Body of pancreas (tissue), 4 donors: ENCODE measurements at regions not wholly inside any gene's neighbourhood (a gene's known extent, or its start where the extent isn't known, plus 50 kb on each side); places are given as distances from the start of the nearest gene placed in this dataset.
A peak's percentile ranks its signal among the peaks of the same experiment; 100 is the strongest.
"Not testable (repeated sequence)": the region's sequence is repeated elsewhere in the genome, so short reads cannot be mapped to it uniquely, and the experiment has no call there.

Experiments
- ATAC-seq: fragments of 150-250 bp; one replicate; pipeline ENCODE4 v1.9.1; 2016
- DNase-seq, 4 donors: peaks; one replicate each; pipeline ENCODE4 v3.0.0-alpha.2; 2019
- H3K27ac ChIP-seq, 4 donors: fragments of 200-600 bp; sonication (generic); 1 replicate in 3 of 4; 2 replicates in 1 of 4; pipeline versions ENCODE4 v1.5.1 to v1.6.1; 2016 to 2019; ENCODE audit warnings: mild to moderate bottlenecking in 1 of 4, mixed read lengths in 1 of 4, moderate library complexity in 1 of 4
- H3K27me3 ChIP-seq, 2 donors: fragments of 200-600 bp; sonication (generic); one replicate each; pipeline ENCODE4 v1.6.0; 2016; ENCODE audit warnings: mild to moderate bottlenecking in 1 of 2
- H3K36me3 ChIP-seq, 2 donors: fragments of 200-600 bp; sonication (generic); replicated peaks in 1 of 2; 2 replicates each; pipeline ENCODE4 v1.5.1; 2016; ENCODE audit warnings: low read depth in 2 of 2; ENCODE audit not compliant: insufficient read depth in 1 of 2
- H3K4me1 ChIP-seq: fragments of 200-600 bp; sonication (generic); one replicate; pipeline ENCODE4 v1.6.0; 2016
- H3K4me3 ChIP-seq, 2 donors: fragments of 200-600 bp; sonication (generic); 1 replicate in 1 of 2; 2 replicates in 1 of 2; pipeline ENCODE4 v1.5.1; 2016 to 2019
- H3K9me3 ChIP-seq, 3 donors: fragments of 200-600 bp; sonication (generic); 1 replicate in 2 of 3; 2 replicates in 1 of 3; pipeline ENCODE4 v1.5.1; 2016
- POLR2A ChIP-seq, 3 donors: fragments of 450-650 bp; IDR thresholded peaks; one replicate each; pipeline ENCODE4 v1.6.1; 2016; ENCODE audit warnings: antibody characterized with exemption in 3 of 3, mild to moderate bottlenecking in 2 of 3
- WGBS, 2 donors: methylation state at CpG; one replicate each; pipeline ENCODE4 v1.1.5; 2017; 5-methylcytosine and 5-hydroxymethylcytosine counted together
- intact Hi-C: fragments of 100-400 bp; cut with DNase I; formaldehyde crosslinking; loops from one replicate; pipeline ENCODE4 v1.15.1; 2023
- TF ChIP-seq, protein P1 (sequence below), 7 experiments: fragments of 450-650 bp in 4 of 7; fragments of 200-600 bp in 3 of 7; sonication (generic) in 3 of 7; IDR thresholded peaks; one replicate each; pipeline ENCODE4 v1.5.1; 2016 to 2019; ENCODE audit warnings: antibody characterized with exemption in 7 of 7

DNA sequence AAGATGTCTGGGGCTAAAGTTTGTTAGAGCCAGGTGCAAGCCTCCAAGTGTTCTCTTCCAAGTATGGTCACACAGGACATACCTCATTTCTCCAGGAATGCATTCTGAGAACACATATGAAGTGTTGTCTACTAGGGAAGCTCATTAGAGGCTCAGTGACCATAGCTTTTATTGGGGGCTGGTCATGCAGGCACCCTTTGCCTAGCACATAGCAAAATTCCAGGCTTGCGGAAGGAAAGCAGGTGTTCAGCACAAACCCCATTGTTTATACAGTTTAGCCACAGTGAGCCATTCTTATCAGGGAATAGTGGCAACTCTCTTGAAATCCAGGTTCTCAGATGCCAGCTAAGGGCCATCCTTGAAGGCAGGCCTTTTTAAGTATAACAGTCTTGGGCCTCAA, 112.1 kb upstream of the XIST start:
- TF ChIP-seq, protein P1, sequence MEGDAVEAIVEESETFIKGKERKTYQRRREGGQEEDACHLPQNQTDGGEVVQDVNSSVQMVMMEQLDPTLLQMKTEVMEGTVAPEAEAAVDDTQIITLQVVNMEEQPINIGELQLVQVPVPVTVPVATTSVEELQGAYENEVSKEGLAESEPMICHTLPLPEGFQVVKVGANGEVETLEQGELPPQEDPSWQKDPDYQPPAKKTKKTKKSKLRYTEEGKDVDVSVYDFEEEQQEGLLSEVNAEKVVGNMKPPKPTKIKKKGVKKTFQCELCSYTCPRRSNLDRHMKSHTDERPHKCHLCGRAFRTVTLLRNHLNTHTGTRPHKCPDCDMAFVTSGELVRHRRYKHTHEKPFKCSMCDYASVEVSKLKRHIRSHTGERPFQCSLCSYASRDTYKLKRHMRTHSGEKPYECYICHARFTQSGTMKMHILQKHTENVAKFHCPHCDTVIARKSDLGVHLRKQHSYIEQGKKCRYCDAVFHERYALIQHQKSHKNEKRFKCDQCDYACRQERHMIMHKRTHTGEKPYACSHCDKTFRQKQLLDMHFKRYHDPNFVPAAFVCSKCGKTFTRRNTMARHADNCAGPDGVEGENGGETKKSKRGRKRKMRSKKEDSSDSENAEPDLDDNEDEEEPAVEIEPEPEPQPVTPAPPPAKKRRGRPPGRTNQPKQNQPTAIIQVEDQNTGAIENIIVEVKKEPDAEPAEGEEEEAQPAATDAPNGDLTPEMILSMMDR (IDR thresholded peaks at IDR 0.05) = no peak
- no peak for TF ChIP-seq POLR2A (IDR thresholded peaks at IDR 0.05)
- intact Hi-C loops = no loop called here
- Histone ChIP-seq H3K4me3 (no peak overlapping the region), H3K27me3 (no peaks in the 10 kb centered on the region), H3K9me3 (no peaks in the 10 kb centered on the region), H3K36me3 (no peaks in the 10 kb centered on the region), H3K4me1 (no peaks in the 10 kb centered on the region), H3K27ac (no peak overlapping the region)
- DNase-seq = no peak
- ATAC-seq = no peak
- WGBS, 2 donors = 50 to 63% methylated on average over 1 of the region's 1 CpG

DNA sequence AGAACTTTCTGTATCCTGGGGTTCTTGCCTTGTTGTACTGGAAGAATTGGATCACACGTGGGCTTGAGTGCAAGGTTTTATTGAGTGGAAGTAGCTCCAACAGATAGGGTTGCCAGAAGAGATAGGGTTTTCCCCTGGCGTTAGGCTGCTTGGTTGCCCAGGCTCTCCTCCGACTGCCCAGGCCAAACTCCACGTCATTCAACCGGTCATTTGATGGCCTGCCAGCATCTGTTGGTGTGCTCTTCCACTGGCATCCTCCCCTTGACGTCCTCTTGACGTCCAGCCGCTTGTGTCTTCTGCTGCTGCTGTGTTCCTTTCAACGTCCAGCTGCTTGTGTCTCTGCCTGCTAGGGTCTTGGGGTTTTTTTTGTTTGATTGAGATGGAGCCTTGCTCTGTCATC, 111.2 kb upstream of the XIST start:
- no peak for ATAC-seq
- no peaks in the 10 kb centered on the region for H3K4me1 ChIP-seq

DNA sequence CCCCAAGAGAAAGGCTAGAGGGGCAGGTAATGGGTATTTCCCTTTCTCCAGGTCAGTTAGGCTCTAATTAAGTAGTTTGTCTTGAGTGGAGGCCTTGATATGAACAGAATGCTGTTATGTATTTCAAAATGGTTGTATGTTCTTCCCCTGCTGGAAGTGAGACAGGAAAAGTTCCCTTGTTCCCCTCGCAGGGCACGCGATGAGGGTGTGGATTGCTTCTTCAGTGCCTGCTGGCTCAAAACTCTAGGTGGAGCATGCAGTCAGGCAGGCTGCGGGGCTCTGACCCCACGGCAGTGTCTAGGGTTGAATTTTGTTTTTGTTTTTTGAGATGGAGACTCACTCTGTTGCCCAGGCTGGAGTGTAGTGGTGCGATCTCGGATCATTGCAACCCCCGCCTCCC, 110.4 kb upstream of the XIST start:
- intact Hi-C loops = no loop called here
- Histone ChIP-seq H3K27me3 (no peaks in the 10 kb centered on the region), H3K36me3 (no peaks in the 10 kb centered on the region), H3K4me1 (no peaks in the 10 kb centered on the region), H3K27ac (no peak overlapping the region), H3K4me3 (no peak overlapping the region), H3K9me3 (no peaks in the 10 kb centered on the region)
- ATAC-seq = no peak
- 87 to 95% methylated on average over 4 to 8 of the region's 8 CpGs for WGBS, 2 donors
- TF ChIP-seq, protein P1 (IDR thresholded peaks at IDR 0.05) = no peak
- no peak for TF ChIP-seq POLR2A (IDR thresholded peaks at IDR 0.05)
- DNase-seq = no peak

More for the DNA sequence above, 111.2 kb upstream of the XIST start:
- intact Hi-C loops = no loop called here
- Histone ChIP-seq H3K4me3 (no peak overlapping the region), H3K27me3 (no peaks in the 10 kb centered on the region), H3K9me3 (no peaks in the 10 kb centered on the region), H3K36me3 (no peaks in the 10 kb centered on the region), H3K27ac (no peak overlapping the region)
- DNase-seq = no peak
- WGBS, 2 donors = 82% methylated on average over 6 to 9 of the region's 9 CpGs
- TF ChIP-seq, protein P1 (IDR thresholded peaks at IDR 0.05) = no peak
- no peak for TF ChIP-seq POLR2A (IDR thresholded peaks at IDR 0.05)

DNA sequence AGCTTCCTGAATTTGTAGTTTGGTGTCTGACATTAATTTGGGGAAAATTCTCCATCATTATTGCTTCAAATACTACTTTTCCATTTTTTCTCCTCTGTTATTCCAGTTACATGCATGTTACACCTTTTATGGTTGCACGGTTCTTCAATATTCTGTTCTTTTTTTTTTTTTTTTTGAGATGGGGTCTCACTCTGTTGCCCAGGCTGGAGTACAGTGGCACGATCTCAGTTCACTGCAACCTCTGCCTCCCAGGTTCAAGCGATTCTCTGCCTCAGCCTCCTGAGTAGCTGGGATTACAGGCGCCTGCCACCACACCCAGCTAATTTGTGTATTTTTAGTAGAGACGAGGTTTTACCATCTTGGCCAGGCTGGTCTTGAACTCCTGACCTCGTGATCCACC, 109.4 kb upstream of the XIST start:
- H3K36me3 ChIP-seq, DNase-seq, H3K27me3 ChIP-seq, H3K9me3 ChIP-seq, H3K4me1 ChIP-seq, H3K27ac ChIP-seq, ATAC-seq, intact Hi-C loops, H3K4me3 ChIP-seq: not testable (repeated sequence)
- 97 to 100% methylated on average over 5 to 6 of the region's 6 CpGs for WGBS, 2 donors

DNA sequence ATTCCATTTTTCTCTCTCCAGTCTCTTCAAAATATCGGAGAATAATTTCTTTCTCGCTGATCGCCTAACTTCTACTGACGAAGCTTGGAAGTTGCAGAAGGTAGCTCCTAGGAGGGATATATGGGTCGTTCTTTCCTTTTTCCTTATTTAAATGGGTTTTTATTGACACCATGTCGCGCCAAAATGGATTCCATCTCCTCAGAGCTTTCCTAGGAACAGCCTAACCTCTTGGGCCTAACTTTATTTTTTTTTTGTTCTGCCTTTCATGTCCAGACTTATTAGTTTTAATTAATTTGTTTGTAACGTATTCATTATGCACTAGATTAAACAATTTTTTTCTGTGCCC, 92.0 kb upstream of the XIST start:
- 0% methylated on average over 8 of the region's 8 CpGs for WGBS, 2 donors
- Histone ChIP-seq H3K9me3 (no peaks in the 10 kb centered on the region), H3K27me3 (no peaks in the 10 kb centered on the region), H3K4me3 (peak overlapping the region; percentile 38), H3K27ac (peak overlapping the region; percentile 66 to 85 (median 78)), H3K36me3 (no peaks in the 10 kb centered on the region), H3K4me1 (no peaks in the 10 kb centered on the region)
- TF ChIP-seq, protein P1 (IDR thresholded peaks at IDR 0.05) = no peak
- TF ChIP-seq POLR2A (IDR thresholded peaks at IDR 0.05) = no peak
- intact Hi-C loops = no loop called here
- ATAC-seq = peak; percentile 15
- no peak for DNase-seq
